H9 (cell line): ENCODE measurements at regions not wholly inside any gene's neighbourhood (a gene's known extent, or its start where the extent isn't known, plus 50 kb on each side); places are given as distances from the start of the nearest gene placed in this dataset.

Experiments used
- DNase-seq: peaks from one replicate; pipeline ENCODE4 v3.0.0-alpha.2; 2017
- H2AFZ ChIP-seq: one replicate; pipeline ENCODE4 v1.6.1; 2013; ENCODE audit warnings: mild to moderate bottlenecking, low read length, control low read depth, moderate library complexity
- H2AK5ac ChIP-seq: 2 replicates; pipeline ENCODE4 v1.6.1; 2013; ENCODE audit warnings: low read length, control low read depth, mixed read lengths; ENCODE audit not compliant: insufficient read length
- H2BK120ac ChIP-seq: one replicate; pipeline ENCODE4 v1.6.1; 2013; ENCODE audit warnings: low read depth, mild to moderate bottlenecking, low read length, control low read depth, inconsistent platforms; ENCODE audit not compliant: poor library complexity, severe bottlenecking
- H2BK12ac ChIP-seq: 2 replicates; pipeline ENCODE4 v1.6.1; 2013; ENCODE audit warnings: low read length, control low read depth, mixed read lengths, low read depth; ENCODE audit not compliant: insufficient read length
- H2BK15ac ChIP-seq: 2 replicates; pipeline ENCODE4 v1.6.1; 2013; ENCODE audit warnings: low read depth, low read length, control low read depth
- H2BK20ac ChIP-seq: one replicate; pipeline ENCODE4 v1.6.1; 2013; ENCODE audit warnings: low read depth, mild to moderate bottlenecking, low read length, control low read depth, inconsistent platforms; ENCODE audit not compliant: poor library complexity, severe bottlenecking
- H2BK5ac ChIP-seq: 2 replicates; pipeline ENCODE4 v1.6.1; 2013; ENCODE audit warnings: low read length, control low read depth, mixed read lengths; ENCODE audit not compliant: insufficient read length
- H3K14ac ChIP-seq: 2 replicates; pipeline ENCODE4 v1.6.1; 2013; ENCODE audit warnings: low read length, control low read depth; ENCODE audit not compliant: insufficient read depth
- H3K18ac ChIP-seq: 2 replicates; pipeline ENCODE4 v1.6.1; 2013; ENCODE audit warnings: low read depth, mild to moderate bottlenecking, mixed read lengths, low read length, control low read depth; ENCODE audit not compliant: insufficient read length
- H3K23ac ChIP-seq: 2 replicates; pipeline ENCODE4 v1.6.1; 2013; ENCODE audit warnings: low read length, control low read depth, mixed read lengths, low read depth; ENCODE audit not compliant: insufficient read length
- H3K23me2 ChIP-seq: 2 replicates; pipeline ENCODE4 v1.6.1; 2013; ENCODE audit warnings: low read depth, mild to moderate bottlenecking, mixed read lengths, low read length, control low read depth; ENCODE audit not compliant: insufficient read length, poor library complexity, severe bottlenecking
- H3K27ac ChIP-seq: 2 replicates; pipeline ENCODE4 v1.5.1; 2013; ENCODE audit warnings: low read length, control low read depth, mixed read lengths, low read depth; ENCODE audit not compliant: insufficient read length
- H3K27me3 ChIP-seq: 2 replicates; pipeline ENCODE4 v1.6.1; 2013; ENCODE audit warnings: low read length, control low read depth, inconsistent platforms; ENCODE audit not compliant: insufficient read depth
- H3K4ac ChIP-seq: 2 replicates; pipeline ENCODE4 v1.6.1; 2013; ENCODE audit warnings: low read depth, mild to moderate bottlenecking, control low read depth, inconsistent platforms, low read length, moderate library complexity
- H3K4me1 ChIP-seq: 2 replicates; pipeline ENCODE4 v1.6.1; 2013; ENCODE audit warnings: low read length, control low read depth, inconsistent platforms; ENCODE audit not compliant: insufficient read depth
- H3K4me2 ChIP-seq: 2 replicates; pipeline ENCODE4 v1.6.1; 2013; ENCODE audit warnings: low read length, control low read depth, mixed read lengths; ENCODE audit not compliant: insufficient read length, insufficient read depth
- H3K56ac ChIP-seq: 2 replicates; pipeline ENCODE4 v1.6.1; 2013; ENCODE audit warnings: low read depth, mild to moderate bottlenecking, mixed read lengths, low read length, control low read depth; ENCODE audit not compliant: insufficient read length
- H3K79me1 ChIP-seq: 2 replicates; pipeline ENCODE4 v1.6.1; 2013; ENCODE audit warnings: low read depth, mild to moderate bottlenecking, moderate library complexity, low read length, control low read depth, inconsistent platforms; ENCODE audit not compliant: insufficient read depth, poor library complexity, severe bottlenecking
- H3K79me2 ChIP-seq: 2 replicates; pipeline ENCODE4 v1.6.1; 2013; ENCODE audit warnings: low read length, control low read depth, inconsistent platforms; ENCODE audit not compliant: insufficient read depth
- H3K9ac ChIP-seq: 2 replicates; pipeline ENCODE4 v1.6.1; 2013; ENCODE audit warnings: low read length, control low read depth, mixed read lengths; ENCODE audit not compliant: insufficient read length; ENCODE audit errors: extremely low read depth
- H3K9me3 ChIP-seq: one replicate; pipeline ENCODE4 v1.6.1; 2013; ENCODE audit warnings: low read depth, low read length, inconsistent platforms; ENCODE audit not compliant: control insufficient read depth
- H3T11ph ChIP-seq: one replicate; pipeline ENCODE4 v1.6.1; 2013; ENCODE audit warnings: mild to moderate bottlenecking, low read length, control low read depth, inconsistent platforms
- H4K20me1 ChIP-seq: one replicate; pipeline ENCODE4 v1.6.1; 2013; ENCODE audit not compliant: control insufficient read depth, insufficient read length, insufficient read depth
- H4K5ac ChIP-seq: 2 replicates; pipeline ENCODE4 v1.6.1; 2013; ENCODE audit warnings: low read depth, mild to moderate bottlenecking, mixed read lengths, low read length, control low read depth; ENCODE audit not compliant: insufficient read length
- H4K8ac ChIP-seq: replicated peaks from 2 replicates; pipeline ENCODE4 v1.6.1; 2013; ENCODE audit warnings: low read length, control low read depth, mixed read lengths, low read depth; ENCODE audit not compliant: insufficient read length
- H4K91ac ChIP-seq: 2 replicates; pipeline ENCODE4 v1.6.1; 2013; ENCODE audit warnings: low read depth, mild to moderate bottlenecking, moderate library complexity, mixed read lengths, low read length, control low read depth; ENCODE audit not compliant: insufficient read length
- H3K27ac Mint-ChIP-seq, 3 experiments: 2 replicates in 2 of 3; 3 replicates in 1 of 3; pipeline ENCODE4 v1.8.0; 2020 to 2021; ENCODE audit warnings: mixed read lengths in 3 of 3, mild to moderate bottlenecking in 1 of 3, moderate library complexity in 1 of 3
- H3K27me3 Mint-ChIP-seq: 2 replicates; pipeline ENCODE4 v1.8.0; 2021; ENCODE audit warnings: low read depth, mild to moderate bottlenecking, moderate library complexity, mixed read lengths
- H3K36me3 Mint-ChIP-seq, 3 experiments: 2 replicates in 2 of 3; 3 replicates in 1 of 3; pipeline ENCODE4 v1.8.0; 2020 to 2021; ENCODE audit warnings: low read depth in 3 of 3, mixed read lengths in 3 of 3; ENCODE audit not compliant: insufficient read depth in 1 of 3
- H3K4me1 Mint-ChIP-seq, 2 experiments: 2 replicates each; pipeline ENCODE4 v1.8.0; 2020; ENCODE audit warnings: mixed read lengths in 2 of 2
- H3K4me3 Mint-ChIP-seq, 2 experiments: 2 replicates in 1 of 2; 3 replicates in 1 of 2; pipeline ENCODE4 v1.8.0; 2020 to 2021; ENCODE audit warnings: mild to moderate bottlenecking in 2 of 2, mixed read lengths in 2 of 2, moderate library complexity in 1 of 2
- H3K9me3 Mint-ChIP-seq, 2 experiments: 2 replicates in 1 of 2; 3 replicates in 1 of 2; pipeline ENCODE4 v1.8.0; 2020; ENCODE audit warnings: mild to moderate bottlenecking in 2 of 2, mixed read lengths in 2 of 2, moderate library complexity in 1 of 2
- TF ChIP-seq, protein P1 (sequence below): fragments of 200-600 bp; sonication (generic); conservative IDR thresholded peaks from 3 replicates; pipeline ENCODE4 v1.8.0; 2021; ENCODE audit warnings: antibody characterized with exemption, mild to moderate bottlenecking

DNA sequence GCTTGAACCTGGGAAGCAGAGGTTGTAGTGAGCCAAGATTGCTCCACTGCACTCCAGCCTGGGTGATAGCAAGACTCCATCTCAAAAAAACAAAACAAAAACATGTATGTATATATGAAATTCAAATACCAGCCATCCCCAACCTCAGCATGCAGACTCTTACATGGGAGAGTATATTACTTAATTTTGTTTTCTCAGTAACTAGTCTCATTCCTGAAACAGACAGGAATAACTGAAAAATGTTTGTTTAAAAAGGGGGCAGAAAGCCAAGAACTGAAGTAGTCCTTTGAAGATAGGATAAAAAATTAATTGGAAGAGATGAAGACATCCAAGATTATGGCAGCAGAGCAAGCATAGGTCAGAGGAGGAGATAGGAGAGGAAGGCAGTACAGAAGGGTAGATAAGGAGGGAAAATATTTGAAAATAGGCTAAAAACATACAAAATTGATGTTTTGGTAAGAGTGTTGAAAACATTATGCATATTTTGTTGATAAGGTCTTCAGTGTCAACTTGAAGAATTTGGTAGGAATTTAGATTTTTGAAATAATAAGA, 309.9 kb downstream of the MAT2B start:
- no peak overlapping the region for H3K9ac ChIP-seq
- no peak overlapping the region for H3K23ac ChIP-seq
- H2BK12ac ChIP-seq: no peak overlapping the region
- no peak overlapping the region for H3K18ac ChIP-seq
- H3K9me3 Mint-ChIP-seq: no peaks in the 10 kb centered on the region
- no peaks in the 10 kb centered on the region for H3K36me3 Mint-ChIP-seq
- no peak overlapping the region for H4K8ac ChIP-seq
- H3K27me3 ChIP-seq: no peaks in the 10 kb centered on the region
- H3K4me3 Mint-ChIP-seq: no peak overlapping the region
- no peak overlapping the region for H2BK15ac ChIP-seq
- DNase-seq: no peak
- H3K56ac ChIP-seq: no peak overlapping the region
- no peaks in the 10 kb centered on the region for H3K4me1 ChIP-seq
- no peak overlapping the region for H2AFZ ChIP-seq
- H4K91ac ChIP-seq: no peak overlapping the region
- H3K27ac Mint-ChIP-seq: no peak overlapping the region; a peak in 1 of 7 replicates
- peaks cover 2 to 4% of the 10 kb centered on the region in 2 experiments; a peak in 1 of 4 replicates for H3K4me1 Mint-ChIP-seq
- no peak overlapping the region for H2BK5ac ChIP-seq
- no peak overlapping the region for H3K4me2 ChIP-seq
- no peaks in the 10 kb centered on the region for H3K23me2 ChIP-seq
- no peak overlapping the region for H3K4ac ChIP-seq
- no peaks in the 10 kb centered on the region for H3K79me2 ChIP-seq
- no peaks in the 10 kb centered on the region for H3K9me3 ChIP-seq
- no peak overlapping the region for H3K27ac ChIP-seq
- no peak overlapping the region for H4K5ac ChIP-seq
- H3K79me1 ChIP-seq: no peaks in the 10 kb centered on the region
- no peak overlapping the region for H3K14ac ChIP-seq
- H2BK120ac ChIP-seq: no peak overlapping the region
- TF ChIP-seq, protein P1, sequence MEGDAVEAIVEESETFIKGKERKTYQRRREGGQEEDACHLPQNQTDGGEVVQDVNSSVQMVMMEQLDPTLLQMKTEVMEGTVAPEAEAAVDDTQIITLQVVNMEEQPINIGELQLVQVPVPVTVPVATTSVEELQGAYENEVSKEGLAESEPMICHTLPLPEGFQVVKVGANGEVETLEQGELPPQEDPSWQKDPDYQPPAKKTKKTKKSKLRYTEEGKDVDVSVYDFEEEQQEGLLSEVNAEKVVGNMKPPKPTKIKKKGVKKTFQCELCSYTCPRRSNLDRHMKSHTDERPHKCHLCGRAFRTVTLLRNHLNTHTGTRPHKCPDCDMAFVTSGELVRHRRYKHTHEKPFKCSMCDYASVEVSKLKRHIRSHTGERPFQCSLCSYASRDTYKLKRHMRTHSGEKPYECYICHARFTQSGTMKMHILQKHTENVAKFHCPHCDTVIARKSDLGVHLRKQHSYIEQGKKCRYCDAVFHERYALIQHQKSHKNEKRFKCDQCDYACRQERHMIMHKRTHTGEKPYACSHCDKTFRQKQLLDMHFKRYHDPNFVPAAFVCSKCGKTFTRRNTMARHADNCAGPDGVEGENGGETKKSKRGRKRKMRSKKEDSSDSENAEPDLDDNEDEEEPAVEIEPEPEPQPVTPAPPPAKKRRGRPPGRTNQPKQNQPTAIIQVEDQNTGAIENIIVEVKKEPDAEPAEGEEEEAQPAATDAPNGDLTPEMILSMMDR: no peak
- H3K27me3 Mint-ChIP-seq: no peaks in the 10 kb centered on the region
- H2BK20ac ChIP-seq: no peak overlapping the region
- no peak overlapping the region for H2AK5ac ChIP-seq
- H4K20me1 ChIP-seq: no peaks in the 10 kb centered on the region
- H3T11ph ChIP-seq: no peak overlapping the region
